Pancreas (tissue), 10 donors: ENCODE measurements at regions not wholly inside any gene's neighbourhood (a gene's known extent, or its start where the extent isn't known, plus 50 kb on each side); places are given as distances from the start of the nearest gene placed in this dataset.

Experiments used
- ATAC-seq, 4 donors: fragments of 200-7000 bp; cut with Tn5 transposase; one replicate each; pipeline versions ENCODE4 v1.8.0 to v1.9.1; 2020; ENCODE audit warnings: mild to moderate bottlenecking in 4 of 4, moderate library complexity in 4 of 4
- DNase-seq, 6 donors: peaks; one replicate each; pipeline ENCODE4 v3.0.0-alpha.2; 2020
- FAIRE-seq: peaks from 2 replicates; lab custom pipeline; 2012; peaks lifted over from hg19 to GRCh38; lab: Jason Lieb, UNC
- H3K27ac ChIP-seq, 4 donors: fragments of 200-600 bp; sonication (generic); 1 replicate in 3 of 4; 2 replicates in 1 of 4; pipeline versions ENCODE4 v1.5.0 to v1.8.0; 2020
- H3K27me3 ChIP-seq, 4 donors: fragments of 200-600 bp; one replicate each; pipeline ENCODE4 v1.8.0; 2021
- H3K36me3 ChIP-seq, 3 donors: fragments of 200-600 bp; sonication (generic) in 1 of 3; one replicate each; pipeline versions ENCODE4 v1.5.0 to v1.8.0; 2020 to 2021
- H3K4me1 ChIP-seq, 3 donors: fragments of 200-600 bp; one replicate each; pipeline ENCODE4 v1.8.0; 2021
- H3K4me3 ChIP-seq, 4 donors: fragments of 200-600 bp; sonication (generic) in 2 of 4; one replicate each; pipeline versions ENCODE4 v1.5.0 to v1.8.0; 2020 to 2021
- H3K9me3 ChIP-seq, 4 donors: fragments of 200-600 bp; one replicate each; pipeline ENCODE4 v1.8.0; 2021
- WGBS, 2 donors: extraction: QIAGEN DNeasy Blood & Tissue Kit; methylation state at CpG; one replicate each; pipeline ENCODE4 v1.1.7; 2013; 5-methylcytosine and 5-hydroxymethylcytosine counted together
- intact Hi-C, 3 donors: fragments of 100-400 bp; cut with DNase I; formaldehyde crosslinking; loops; one replicate each; pipeline versions ENCODE4 v1.11.1 to v1.14.2; 2022
- TF ChIP-seq, protein P1 (sequence below), 4 donors: fragments of 200-600 bp; sonication (generic) in 3 of 4; IDR thresholded peaks; one replicate each; pipeline versions ENCODE4 v1.5.0 to v1.8.0; 2021; ENCODE audit warnings: antibody characterized with exemption in 4 of 4
- donor health status: healthy with polysubstance abuse.
- donor health status: DM: no; HTN: no; CAD: no; lungs with moderate emphysema.
- donor health status: DM: no; HTN: no; CAD: no.
- donor health status: control.
- donor health status: control.
- donor health status: Bipolar disorder and iron deficiency.
- donor health status: DM: yes; HTN: yes; CAD: no.
- donor health status: DM: no; HTN: no; CAD: no.
- donor health status: DM: no; HTN: no; CAD: no.
- donor health status: DM: yes; HTN: yes; CAD: no.

DNA sequence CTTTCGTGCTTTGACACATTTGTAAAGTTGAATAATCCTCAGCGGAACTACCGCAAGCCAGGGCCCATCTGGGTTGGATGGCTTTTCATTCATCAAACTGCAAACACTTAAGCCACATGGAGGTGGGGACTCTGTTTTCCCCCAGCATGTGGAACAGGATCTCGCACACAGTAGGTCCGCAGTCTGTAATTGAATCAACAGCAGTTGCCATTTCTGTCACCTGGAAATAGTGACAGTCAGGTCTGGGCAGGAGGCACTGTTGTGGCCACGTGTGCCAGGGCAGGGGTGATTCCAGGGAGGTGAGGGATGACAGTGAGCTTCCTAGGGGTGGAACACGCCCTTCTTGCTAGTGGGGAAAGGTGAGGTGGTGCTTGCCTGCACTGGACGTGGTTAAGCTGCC, 50.7 kb upstream of the ANO1 start:
- H3K4me3 ChIP-seq = no peak overlapping the region
- intact Hi-C loops = no loop called here
- DNase-seq = no peak
- no peaks in the 10 kb centered on the region for H3K9me3 ChIP-seq
- no peaks in the 10 kb centered on the region for H3K36me3 ChIP-seq
- no peak for FAIRE-seq
- 60 to 71% methylated on average over 8 of the region's 8 CpGs for WGBS, 2 donors
- ATAC-seq = no peak
- TF ChIP-seq, protein P1, sequence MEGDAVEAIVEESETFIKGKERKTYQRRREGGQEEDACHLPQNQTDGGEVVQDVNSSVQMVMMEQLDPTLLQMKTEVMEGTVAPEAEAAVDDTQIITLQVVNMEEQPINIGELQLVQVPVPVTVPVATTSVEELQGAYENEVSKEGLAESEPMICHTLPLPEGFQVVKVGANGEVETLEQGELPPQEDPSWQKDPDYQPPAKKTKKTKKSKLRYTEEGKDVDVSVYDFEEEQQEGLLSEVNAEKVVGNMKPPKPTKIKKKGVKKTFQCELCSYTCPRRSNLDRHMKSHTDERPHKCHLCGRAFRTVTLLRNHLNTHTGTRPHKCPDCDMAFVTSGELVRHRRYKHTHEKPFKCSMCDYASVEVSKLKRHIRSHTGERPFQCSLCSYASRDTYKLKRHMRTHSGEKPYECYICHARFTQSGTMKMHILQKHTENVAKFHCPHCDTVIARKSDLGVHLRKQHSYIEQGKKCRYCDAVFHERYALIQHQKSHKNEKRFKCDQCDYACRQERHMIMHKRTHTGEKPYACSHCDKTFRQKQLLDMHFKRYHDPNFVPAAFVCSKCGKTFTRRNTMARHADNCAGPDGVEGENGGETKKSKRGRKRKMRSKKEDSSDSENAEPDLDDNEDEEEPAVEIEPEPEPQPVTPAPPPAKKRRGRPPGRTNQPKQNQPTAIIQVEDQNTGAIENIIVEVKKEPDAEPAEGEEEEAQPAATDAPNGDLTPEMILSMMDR (IDR thresholded peaks at IDR 0.05) = no peak
- no peak overlapping the region for H3K27ac ChIP-seq
- no peaks in the 10 kb centered on the region for H3K27me3 ChIP-seq
- no peaks in the 10 kb centered on the region for H3K4me1 ChIP-seq

DNA sequence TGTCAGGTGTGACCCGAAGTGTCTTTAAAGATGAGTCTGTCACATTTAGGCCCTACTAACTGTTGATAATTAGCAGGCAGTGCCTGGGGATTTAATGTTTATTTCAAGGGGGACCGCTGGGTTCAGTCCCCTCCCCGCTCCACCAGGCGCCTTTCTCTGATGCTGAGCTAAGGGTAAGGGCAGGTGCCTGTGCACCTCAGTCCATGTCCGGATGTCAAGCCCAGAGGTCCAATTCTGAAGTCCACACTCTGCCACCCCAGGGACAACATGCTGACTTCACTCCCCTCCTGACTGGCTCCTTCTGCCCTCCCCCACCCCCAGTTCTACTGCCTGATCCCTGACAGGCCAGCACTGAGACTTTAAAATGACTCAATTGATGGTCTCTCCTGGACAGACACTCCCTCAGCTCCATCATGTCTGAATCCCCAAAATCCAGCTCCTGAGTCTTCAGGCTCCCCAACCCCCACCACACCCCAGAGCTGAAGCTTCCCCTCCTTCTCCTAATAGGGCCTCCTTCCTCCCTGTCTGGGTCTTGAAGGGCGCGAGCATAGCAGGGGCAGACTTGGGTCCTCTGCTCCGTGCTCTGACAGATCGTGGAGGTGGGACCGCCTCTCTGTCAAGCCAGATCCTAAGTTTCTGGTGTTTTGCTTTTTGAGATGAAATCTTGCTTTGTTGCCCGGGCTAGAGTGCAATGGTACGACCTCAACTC, 49.8 kb upstream of the ANO1 start:
- DNase-seq (no peak), ATAC-seq (no peak), FAIRE-seq (no peak)
- no peaks in the 10 kb centered on the region for H3K27me3 ChIP-seq
- no peak overlapping the region for H3K4me3 ChIP-seq
- WGBS, 2 donors = 69 to 80% methylated on average over 12 of the region's 12 CpGs
- no peaks in the 10 kb centered on the region for H3K36me3 ChIP-seq
- intact Hi-C loops = no loop called here
- no peaks in the 10 kb centered on the region for H3K9me3 ChIP-seq
- H3K27ac ChIP-seq = no peak overlapping the region
- H3K4me1 ChIP-seq = no peaks in the 10 kb centered on the region
- TF ChIP-seq, protein P1 (IDR thresholded peaks at IDR 0.05) = no peak
